Keratinocyte (primary cell): ENCODE measurements at regions not wholly inside any gene's neighbourhood (a gene's known extent, or its start where the extent isn't known, plus 50 kb on each side); places are given as distances from the start of the nearest gene placed in this dataset.

Experiments used
- DNase-seq: peaks from one replicate; pipeline ENCODE4 v3.0.0-alpha.2; 2011; ENCODE audit warnings: low read depth, missing footprints, low spot score
- FAIRE-seq: peaks from 2 replicates; lab custom pipeline; 2011; peaks lifted over from hg19 to GRCh38; lab: Jason Lieb, UNC
- H2AFZ ChIP-seq: 2 replicates; pipeline ENCODE4 v1.6.0; 2012; ENCODE audit warnings: low read length, control low read depth, inconsistent platforms; ENCODE audit not compliant: control insufficient read depth
- H3K27ac ChIP-seq: 2 replicates; pipeline ENCODE4 v1.5.1; 2011; ENCODE audit warnings: low read length; ENCODE audit not compliant: control insufficient read depth, insufficient read depth
- H3K27me3 ChIP-seq: 3 replicates; pipeline ENCODE4 v1.6.0; 2011; ENCODE audit warnings: low read length; ENCODE audit not compliant: control insufficient read depth, insufficient read depth; ENCODE audit errors: extremely low read depth
- H3K36me3 ChIP-seq, 2 experiments: 2 replicates in 1 of 2; 3 replicates in 1 of 2; pipeline ENCODE4 v1.5.1; 2011; ENCODE audit warnings: low read length in 2 of 2, mild to moderate bottlenecking in 1 of 2; ENCODE audit not compliant: control insufficient read depth in 2 of 2, insufficient read depth in 2 of 2; ENCODE audit errors: extremely low read depth in 1 of 2
- H3K4me1 ChIP-seq: 3 replicates; pipeline ENCODE4 v1.5.1; 2011; ENCODE audit warnings: low read length; ENCODE audit not compliant: control insufficient read depth, insufficient read depth; ENCODE audit errors: extremely low read depth
- H3K4me2 ChIP-seq: 3 replicates; pipeline ENCODE4 v1.6.0; 2011; ENCODE audit warnings: low read depth, low read length; ENCODE audit not compliant: control insufficient read depth, insufficient read depth; ENCODE audit errors: extremely low read depth
- H3K4me3 ChIP-seq, 3 experiments: fragments of 200-600 bp in 1 of 3; sonication (generic) in 1 of 3; 2 replicates in 2 of 3; 3 replicates in 1 of 3; pipeline ENCODE4 v1.5.1; 2011 to 2016; ENCODE audit warnings: low read length in 3 of 3, mild to moderate bottlenecking in 3 of 3, control low read depth in 2 of 3, inconsistent platforms in 1 of 3, low read depth in 1 of 3, mixed read lengths in 1 of 3, mixed run types in 1 of 3, moderate library complexity in 1 of 3; ENCODE audit not compliant: control insufficient read depth in 2 of 3, insufficient read depth in 2 of 3; ENCODE audit errors: extremely low read depth in 1 of 3
- H3K79me2 ChIP-seq: 2 replicates; pipeline ENCODE4 v1.6.0; 2012; ENCODE audit warnings: low read length; ENCODE audit not compliant: control insufficient read depth, insufficient read depth
- H3K9ac ChIP-seq: 3 replicates; pipeline ENCODE4 v1.6.0; 2011; ENCODE audit warnings: low read length; ENCODE audit not compliant: control insufficient read depth, insufficient read depth; ENCODE audit errors: extremely low read depth
- H3K9me1 ChIP-seq: 3 replicates; pipeline ENCODE4 v1.6.0; 2011; ENCODE audit warnings: low read length; ENCODE audit not compliant: control insufficient read depth, insufficient read depth; ENCODE audit errors: extremely low read depth
- H3K9me3 ChIP-seq: 2 replicates; pipeline ENCODE4 v1.5.1; 2012; ENCODE audit warnings: low read depth, low read length; ENCODE audit not compliant: control insufficient read depth
- H4K20me1 ChIP-seq: 3 replicates; pipeline ENCODE4 v1.6.0; 2011; ENCODE audit warnings: low read length; ENCODE audit not compliant: control insufficient read depth, insufficient read depth; ENCODE audit errors: extremely low read depth
- CTCF ChIP-seq, 3 experiments: IDR thresholded peaks in 1 of 3; conservative IDR thresholded peaks in 1 of 3; optimal IDR thresholded peaks in 1 of 3; 2 replicates in 2 of 3; 3 replicates in 1 of 3; pipeline versions ENCODE3 to v1.5.1; 2011; ENCODE audit warnings: low read length in 3 of 3, mild to moderate bottlenecking in 3 of 3, moderate library complexity in 2 of 3, control low read depth in 1 of 3, inconsistent platforms in 1 of 3; ENCODE audit not compliant: insufficient read depth in 2 of 3; ENCODE audit errors: extremely low read depth in 1 of 3
- EZH2 ChIP-seq: IDR thresholded peaks from one replicate; pipeline ENCODE4 v1.6.1; 2012; ENCODE audit warnings: inconsistent platforms, mild to moderate bottlenecking, low read length, moderate library complexity
- dilution Hi-C: fragments of 300-500 bp; cut with MboI; formaldehyde crosslinking; loops from one replicate; pipeline ENCODE4 v1.7.0; 2020; ENCODE audit warnings: low sequenced_read_pairs; ENCODE audit not compliant: extremely low pct_ligation_motif_present

GRCh38 chr10:120111628-120112027 lies 219.1 kb downstream of the SEC23IP start:
- dilution Hi-C loops = no loop called here
- no peak for TF ChIP-seq EZH2
- no peak for TF ChIP-seq CTCF (optimal IDR thresholded peaks at IDR 0.05 in 1 of 3, IDR thresholded peaks at IDR 0.05 in 1 of 3, conservative IDR thresholded peaks at IDR 0.05 in 1 of 3; ENCODE audit: extremely low read depth in 1 of 3, insufficient read depth in 2 of 3, low read length in 3 of 3)
- Histone ChIP-seq H3K9me3 (no peaks in the 10 kb centered on the region), H4K20me1 (no peaks in the 10 kb centered on the region), H3K4me2 (no peak overlapping the region), H3K9me1 (no peaks in the 10 kb centered on the region), H2AFZ (no peak overlapping the region), H3K27me3 (peaks cover 7% of the 10 kb centered on the region), H3K79me2 (no peaks in the 10 kb centered on the region), H3K36me3 (no peaks in the 10 kb centered on the region), H3K9ac (no peak overlapping the region), H3K4me3 (no peak overlapping the region), H3K27ac (no peak overlapping the region), H3K4me1 (no peaks in the 10 kb centered on the region)
- no peak for DNase-seq
- FAIRE-seq = peak; percentile 43

GRCh38 chr10:120112809-120113208 lies 220.3 kb downstream of the SEC23IP start:
- Histone ChIP-seq H3K4me1 (no peaks in the 10 kb centered on the region), H3K79me2 (no peaks in the 10 kb centered on the region), H3K27ac (no peak overlapping the region), H3K9ac (no peak overlapping the region), H3K9me1 (no peaks in the 10 kb centered on the region), H3K9me3 (no peaks in the 10 kb centered on the region), H4K20me1 (no peaks in the 10 kb centered on the region), H2AFZ (no peak overlapping the region), H3K4me3 (no peak overlapping the region), H3K36me3 (no peaks in the 10 kb centered on the region), H3K27me3 (peaks cover 7% of the 10 kb centered on the region), H3K4me2 (no peak overlapping the region)
- TF ChIP-seq EZH2 = no peak
- no peak for TF ChIP-seq CTCF (optimal IDR thresholded peaks at IDR 0.05 in 1 of 3, IDR thresholded peaks at IDR 0.05 in 1 of 3, conservative IDR thresholded peaks at IDR 0.05 in 1 of 3; ENCODE audit: extremely low read depth in 1 of 3, insufficient read depth in 2 of 3, low read length in 3 of 3)
- FAIRE-seq = no peak
- dilution Hi-C loops = no loop called here
- DNase-seq = no peak
